K562 (cell line): ENCODE measurements at regions not wholly inside any gene's neighbourhood (a gene's known extent, or its start where the extent isn't known, plus 50 kb on each side); places are given as distances from the start of the nearest gene placed in this dataset.

ENCODE experiments used
- ATAC-seq: fragments of 200-7000 bp; cut with Tn5 transposase; 3 replicates; pipeline ENCODE4 v1.9.1; 2020; ENCODE audit warnings: moderate library complexity
- BruUV-seq: library from RNA; stranded (reverse); fragments of 400-500 nt; replicated peaks from 2 replicates; lab custom pipeline; 2021; lab: Mats Ljungman, UMichigan
- CTCF ChIA-PET: fragments of 300-600 bp; formaldehyde crosslinking; extraction: SDS; loops from one replicate; lab custom pipeline; 2021; ENCODE audit warnings: low intra/inter-chr PET ratio; lab: Yijun Ruan, JAX
- POLR2A ChIA-PET: fragments of 300-600, 350-650 bp; sonication (Branson Sonifier 250); formaldehyde crosslinking; extraction: SDS; loops from one replicate; lab custom pipeline; 2021; ENCODE audit warnings: antibody characterized with exemption, inconsistent platforms; lab: Yijun Ruan, JAX
- DNase-seq, 4 experiments: peaks; one replicate each; pipeline versions ENCODE4 v3.0.0 to v3.0.0-alpha.2; 2011 to 2018; ENCODE audit warnings: low spot score in 3 of 4, mixed read lengths in 3 of 4; ENCODE audit errors: extremely low read depth in 1 of 4
- FAIRE-seq: peaks from 2 replicates; lab custom pipeline; 2011; peaks lifted over from hg19 to GRCh38; lab: Jason Lieb, UNC
- H2AFZ ChIP-seq: 2 replicates; pipeline ENCODE4 v1.6.0; 2011; ENCODE audit warnings: low read depth, low read length, control low read depth, inconsistent platforms
- H3K27ac ChIP-seq: fragments of 200-600 bp; 3 replicates; pipeline ENCODE4 v1.8.0; 2011; ENCODE audit warnings: low read depth, mild to moderate bottlenecking, control low read depth, inconsistent platforms, low read length, moderate library complexity, mixed read lengths; ENCODE audit errors: extremely low read depth
- H3K27me3 ChIP-seq, 2 experiments: fragments of 300-600 bp in 1 of 2; 2 replicates in 1 of 2; 3 replicates in 1 of 2; pipeline versions ENCODE4 v1.6.0 to v1.8.0; 2011; ENCODE audit warnings: inconsistent platforms in 2 of 2, low read length in 2 of 2, mild to moderate bottlenecking in 1 of 2, mixed read lengths in 1 of 2, moderate library complexity in 1 of 2; ENCODE audit not compliant: control insufficient read depth in 2 of 2, insufficient read depth in 2 of 2
- H3K36me3 ChIP-seq: fragments of 300-600 bp; 3 replicates; pipeline ENCODE4 v1.8.0; 2011; ENCODE audit warnings: mild to moderate bottlenecking, low read length, inconsistent platforms; ENCODE audit not compliant: control insufficient read depth, insufficient read depth
- H3K4me1 ChIP-seq, 2 experiments: fragments of 200-600 bp in 1 of 2; replicated peaks in 1 of 2; 2 replicates in 1 of 2; 3 replicates in 1 of 2; pipeline versions ENCODE4 v1.5.1 to v1.8.0; 2011; ENCODE audit warnings: inconsistent platforms in 2 of 2, low read length in 2 of 2, mild to moderate bottlenecking in 1 of 2, mixed read lengths in 1 of 2, moderate library complexity in 1 of 2; ENCODE audit not compliant: control insufficient read depth in 2 of 2, insufficient read depth in 2 of 2
- H3K4me2 ChIP-seq: 2 replicates; pipeline ENCODE4 v1.6.1; 2011; ENCODE audit warnings: low read length, control low read depth, inconsistent platforms, mixed read lengths; ENCODE audit not compliant: insufficient read depth
- H3K4me3 ChIP-seq: fragments of 200-600 bp; sonication (generic), shearing (Covaris generic); 2 replicates; pipeline ENCODE4 v1.5.1; 2016; ENCODE audit warnings: control low read depth, inconsistent platforms
- H3K79me2 ChIP-seq: fragments of 200-600 bp; 3 replicates; pipeline ENCODE4 v1.8.0; 2011; ENCODE audit warnings: low read length, inconsistent platforms; ENCODE audit not compliant: control insufficient read depth, insufficient read depth
- H3K9ac ChIP-seq, 2 experiments: 2 replicates each; pipeline versions ENCODE4 v1.6.0 to v1.6.1; 2011; ENCODE audit warnings: low read depth in 2 of 2, low read length in 2 of 2, control low read depth in 1 of 2, inconsistent platforms in 1 of 2, mild to moderate bottlenecking in 1 of 2, mixed read lengths in 1 of 2; ENCODE audit not compliant: insufficient read depth in 1 of 2
- H3K9me1 ChIP-seq: one replicate; pipeline ENCODE4 v1.6.0; 2011; ENCODE audit warnings: inconsistent platforms, mild to moderate bottlenecking, low read length, moderate library complexity; ENCODE audit not compliant: control insufficient read depth, insufficient read depth
- H3K9me3 ChIP-seq: replicated peaks from 2 replicates; pipeline ENCODE4 v1.5.1; 2011; ENCODE audit warnings: low read depth, low read length, inconsistent platforms; ENCODE audit not compliant: control insufficient read depth, insufficient read depth
- H4K20me1 ChIP-seq: replicated peaks from 2 replicates; pipeline ENCODE4 v1.6.1; 2011; ENCODE audit warnings: low read length, inconsistent platforms, mixed read lengths; ENCODE audit not compliant: control insufficient read depth, insufficient read depth
- MBD2 ChIP-seq: sonication (generic); IDR thresholded peaks from 2 replicates; pipeline ENCODE4 v1.6.1; 2016; ENCODE audit warnings: low read depth, borderline replicate concordance
- PBX2 ChIP-seq, 2 experiments: IDR thresholded peaks in 1 of 2; conservative IDR thresholded peaks in 1 of 2; 2 replicates each; pipeline ENCODE4 v1.6.1; 2016; ENCODE audit warnings: low read depth in 2 of 2, mild to moderate bottlenecking in 1 of 2, missing compliant biosample characterization in 1 of 2, missing genetic modification characterization in 1 of 2, moderate library complexity in 1 of 2
- RBM22 ChIP-seq: fragments of 200-400 bp; formaldehyde crosslinking; IDR thresholded peaks from 2 replicates; pipeline ENCODE4 v1.6.1; 2018; ENCODE audit warnings: low read length, low read depth; ENCODE audit not compliant: poor library complexity, severe bottlenecking
- TAF15 ChIP-seq: fragments of 200-400 bp; formaldehyde crosslinking; IDR thresholded peaks from 2 replicates; pipeline ENCODE4 v1.6.1; 2017; ENCODE audit warnings: mild to moderate bottlenecking, low read depth, low read length, moderate library complexity
- WGBS: fragments of 100-300 bp; shearing (Covaris generic); methylation state at CpG from one replicate; pipeline ENCODE4 v1.1.6; 2016; ENCODE audit warnings: low coverage, mixed read lengths; ENCODE audit not compliant: insufficient coverage; ENCODE audit errors: missing lambda C conversion rate; 5-methylcytosine and 5-hydroxymethylcytosine counted together
- in situ Hi-C: fragments of 300-500 bp; cut with MboI; formaldehyde crosslinking; loops from 4 replicates; pipeline ENCODE4 v1.15.0; 2018; ENCODE audit warnings: inconsistent platforms, mixed read lengths
- intact Hi-C: fragments of 100-400 bp; cut with micrococcal nuclease; formaldehyde crosslinking; loops from 2 replicates; pipeline ENCODE4 v1.14.2; 2022

DNA sequence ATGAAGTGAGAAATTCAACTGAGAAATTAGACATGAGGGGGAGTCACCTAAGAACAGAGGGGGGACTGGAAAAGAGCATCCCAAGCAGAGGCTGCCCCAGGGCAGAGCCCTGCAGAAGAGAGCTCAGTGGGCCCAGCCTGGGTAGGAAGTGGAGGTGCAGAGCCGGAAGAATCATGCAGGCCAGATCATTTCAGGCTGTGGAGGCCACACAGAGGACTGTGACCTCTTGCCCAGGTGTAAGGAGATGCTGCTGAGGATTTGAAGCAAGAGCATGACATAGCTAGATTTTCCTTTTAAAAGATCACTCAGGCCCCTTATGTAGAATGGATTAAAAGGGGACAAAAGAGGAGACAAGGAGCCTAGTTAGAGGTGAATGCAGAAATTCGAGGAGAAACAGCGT lies 63.9 kb upstream of the SPATA13 start:
- TF ChIP-seq MBD2 (no peak), RBM22 (no peak), TAF15 (no peak), PBX2 (CRISPR knock-in tag; IDR thresholded peaks at IDR 0.05; ENCODE audit: low read depth) (no peak), PBX2 (tag; conservative IDR thresholded peaks at IDR 0.05; ENCODE audit: low read depth) (no peak)
- TF ChIP-seq, all 486 proteins: peak for 0
- H3K79me2 ChIP-seq: no peaks in the 10 kb centered on the region
- POLR2A ChIA-PET: interaction anchor here (1.0 kb wide), 1 partner anchor 21 kb away, joined by 3 read pairs; no protein-coding TSS in a partner anchor
- no TSS peak for BruUV-seq
- FAIRE-seq: no peak
- no peak overlapping the region for H3K4me3 ChIP-seq
- no peaks in the 10 kb centered on the region for H3K9me1 ChIP-seq
- H3K9ac ChIP-seq: no peak overlapping the region
- no peak for ATAC-seq
- DNase-seq: no peak
- H2AFZ ChIP-seq: no peak overlapping the region
- no peaks in the 10 kb centered on the region for H4K20me1 ChIP-seq
- H3K36me3 ChIP-seq: no peaks in the 10 kb centered on the region
- intact Hi-C loops: no loop called here
- H3K4me1 ChIP-seq: no peaks in the 10 kb centered on the region
- no peak overlapping the region for H3K27ac ChIP-seq
- in situ Hi-C loops: no loop called here
- WGBS: 13% methylated on average over 3 of the region's 3 CpGs
- no peaks in the 10 kb centered on the region for H3K27me3 ChIP-seq
- CTCF ChIA-PET: no interaction called here
- H3K9me3 ChIP-seq: no peaks in the 10 kb centered on the region
- no peak overlapping the region for H3K4me2 ChIP-seq
